HG03432 (cell line): ENCODE measurements at regions not wholly inside any gene's neighbourhood (a gene's known extent, or its start where the extent isn't known, plus 50 kb on each side); places are given as distances from the start of the nearest gene placed in this dataset.
"Not testable (repeated sequence)": the region's sequence is repeated elsewhere in the genome, so short reads cannot be mapped to it uniquely, and the experiment has no call there.

Source experiments
- ATAC-seq: cut with Tn5 transposase; IDR thresholded peaks from one replicate; pipeline ENCODE4 v1.9.1; 2021; ENCODE audit warnings: mild to moderate bottlenecking, moderate library complexity; ENCODE audit not compliant: unreplicated experiment

GRCh38 chr15:84152381-84152979, 83.1 kb upstream of the GOLGA6L4 start:
- not testable (repeated sequence) for ATAC-seq

GRCh38 chr15:84153655-84154140, 81.9 kb upstream of the GOLGA6L4 start:
- not testable (repeated sequence) for ATAC-seq

GRCh38 chr15:84154314-84154713, 81.3 kb upstream of the GOLGA6L4 start:
- ATAC-seq = not testable (repeated sequence)

- not testable (repeated sequence) for ATAC-seq
Measured at GRCh38 chr15:84154787-84155186, 80.8 kb upstream of the GOLGA6L4 start.

- not testable (repeated sequence) for ATAC-seq
Measured at GRCh38 chr15:84155792-84156587, 79.6 kb upstream of the GOLGA6L4 start.

- not testable (repeated sequence) for ATAC-seq
Measured at GRCh38 chr15:84156588-84156840, 79.1 kb upstream of the GOLGA6L4 start.

- ATAC-seq = not testable (repeated sequence)
Measured at GRCh38 chr15:84157056-84157632, 78.4 kb upstream of the GOLGA6L4 start.

GRCh38 chr15:84157857-84158256, 77.7 kb upstream of the GOLGA6L4 start:
- ATAC-seq = not testable (repeated sequence)

- ATAC-seq = not testable (repeated sequence)
Measured at GRCh38 chr15:84159346-84160269, 76.0 kb upstream of the GOLGA6L4 start.

- ATAC-seq = not testable (repeated sequence)
Measured at GRCh38 chr15:84164423-84165292, 70.9 kb upstream of the GOLGA6L4 start.

- not testable (repeated sequence) for ATAC-seq
Measured at GRCh38 chr15:84170029-84170428, 65.5 kb upstream of the GOLGA6L4 start.

GRCh38 chr15:84173231-84173610, 62.4 kb upstream of the GOLGA6L4 start:
- ATAC-seq = not testable (repeated sequence)
